HG02870 (cell line): ENCODE measurements at regions not wholly inside any gene's neighbourhood (a gene's known extent, or its start where the extent isn't known, plus 50 kb on each side); places are given as distances from the start of the nearest gene placed in this dataset.
"Not testable (repeated sequence)": the region's sequence is repeated elsewhere in the genome, so short reads cannot be mapped to it uniquely, and the experiment has no call there.

Experiments
- ATAC-seq: cut with Tn5 transposase; IDR thresholded peaks from one replicate; pipeline ENCODE4 v1.9.1; 2021; ENCODE audit warnings: mild to moderate bottlenecking, moderate library complexity; ENCODE audit not compliant: unreplicated experiment

GRCh38 chr17:53496356-53496755 lies 326.4 kb upstream of the KIF2B start:
- ATAC-seq = no peak

- no peak for ATAC-seq
Measured at GRCh38 chr17:53492532-53492931, 330.2 kb upstream of the KIF2B start.

DNA sequence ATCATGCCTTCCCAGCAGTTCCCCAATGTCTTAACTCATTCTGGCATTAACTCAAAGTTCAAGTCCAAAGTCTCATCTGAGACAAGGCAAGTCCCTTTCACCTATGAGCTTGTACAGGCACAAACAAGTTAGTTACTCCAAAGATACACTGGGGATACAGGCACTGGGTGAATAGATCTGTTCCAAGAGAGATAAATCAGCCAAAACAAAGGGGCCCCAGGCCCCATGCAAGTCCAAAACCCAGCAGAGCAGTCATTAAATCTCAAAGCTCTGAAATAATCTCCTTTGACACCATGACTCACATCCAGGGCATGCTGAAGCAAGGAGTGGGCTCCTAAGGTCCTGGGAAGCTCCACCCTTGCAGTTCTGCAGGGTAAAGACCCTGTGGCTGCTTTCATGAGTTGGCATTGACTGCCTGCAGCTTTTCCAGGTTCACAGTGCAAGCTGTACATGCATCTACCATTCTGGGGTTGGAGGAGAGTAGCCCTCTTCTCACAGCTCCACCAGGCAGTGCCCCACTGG lies 332.2 kb upstream of the KIF2B start:
- ATAC-seq = no peak

DNA sequence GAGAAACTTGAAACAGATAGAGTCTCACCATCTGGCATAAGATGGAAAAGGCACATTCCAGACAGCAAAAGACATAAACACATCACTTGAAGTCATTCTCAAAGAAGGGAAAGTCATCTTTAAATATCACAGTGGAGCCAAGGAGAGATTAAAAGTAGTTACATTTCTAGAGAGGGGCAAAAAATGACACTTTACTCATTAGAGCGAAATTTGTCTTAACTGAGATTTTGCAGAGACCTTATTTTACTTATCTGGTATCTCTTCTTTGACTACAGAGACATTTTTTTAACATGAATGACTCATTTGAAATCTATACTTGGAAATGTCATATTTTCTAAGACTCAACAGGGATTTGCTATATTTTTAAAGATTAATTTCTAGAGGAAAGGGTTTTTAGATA lies 339.0 kb upstream of the KIF2B start:
- ATAC-seq = no peak

GRCh38 chr17:53475002-53475401 lies 347.7 kb upstream of the KIF2B start:
- no peak for ATAC-seq

- no peak for ATAC-seq
Measured at GRCh38 chr17:53472586-53472985, 350.1 kb upstream of the KIF2B start.

GRCh38 chr17:53471514-53471913 lies 351.2 kb upstream of the KIF2B start:
- ATAC-seq = no peak

GRCh38 chr17:53470626-53471025 lies 352.1 kb upstream of the KIF2B start:
- ATAC-seq = no peak

GRCh38 chr17:53466733-53467132 lies 356.0 kb upstream of the KIF2B start:
- ATAC-seq = no peak

DNA sequence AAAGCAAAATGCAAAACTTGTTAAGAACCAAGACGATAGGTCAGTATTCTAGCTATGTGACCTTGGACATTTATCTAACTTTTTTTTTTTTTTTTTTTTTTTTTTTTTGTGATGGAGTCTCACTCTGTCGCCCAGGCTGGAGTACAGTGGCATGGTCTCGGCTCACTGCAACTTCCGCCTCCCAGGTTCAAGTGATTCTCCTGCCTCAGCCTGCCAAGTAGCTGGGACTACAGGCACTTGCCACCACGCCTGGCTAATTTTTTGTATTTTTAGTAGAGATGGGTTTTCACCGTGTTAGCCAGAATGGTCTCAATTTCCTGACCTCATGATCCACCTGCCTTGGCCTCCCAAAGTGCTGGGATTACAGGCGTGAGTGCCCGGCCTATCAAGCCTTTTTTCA lies 358.3 kb upstream of the KIF2B start:
- ATAC-seq = not testable (repeated sequence)

DNA sequence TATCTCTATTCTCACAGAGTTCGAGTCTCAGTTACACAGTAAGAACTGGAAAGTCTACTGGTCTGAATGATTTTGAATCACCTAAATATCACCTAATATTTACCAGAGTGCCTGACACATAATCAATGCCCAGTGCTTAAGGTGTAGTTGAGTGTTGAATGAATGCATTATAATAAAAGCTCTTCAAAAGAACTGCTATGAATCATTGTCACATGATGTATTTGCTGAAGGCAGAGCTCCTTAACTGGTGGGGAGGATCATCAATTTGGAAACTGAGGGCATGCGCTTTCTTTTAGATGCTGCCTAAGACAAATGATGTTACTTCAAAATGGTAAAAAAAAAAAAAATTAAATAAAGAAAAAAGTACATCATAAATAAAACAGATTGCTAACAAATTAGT lies 359.4 kb upstream of the KIF2B start:
- no peak for ATAC-seq

DNA sequence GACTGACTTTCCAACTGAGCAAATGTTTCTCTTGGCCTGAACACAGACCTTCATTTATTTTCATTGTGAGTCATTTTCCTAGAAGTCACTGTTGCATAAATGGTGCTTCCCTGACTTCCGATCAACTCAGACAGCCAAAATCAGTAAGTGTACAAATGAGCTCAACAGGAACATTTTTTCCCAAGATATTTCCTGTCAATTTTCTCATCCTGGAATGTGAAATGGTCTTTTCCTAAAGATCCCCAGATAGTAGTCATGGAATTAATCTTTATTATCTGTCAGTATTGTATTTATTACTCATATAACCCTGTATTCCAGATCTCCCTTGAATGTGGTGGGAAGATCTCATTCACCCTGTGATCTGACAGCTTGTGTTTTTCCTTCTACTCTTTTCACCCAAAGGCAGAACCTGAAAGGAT lies 360.3 kb upstream of the KIF2B start:
- ATAC-seq = no peak

- ATAC-seq = not testable (repeated sequence)
Measured at GRCh38 chr17:53455943-53456342, 366.8 kb upstream of the KIF2B start.

DNA sequence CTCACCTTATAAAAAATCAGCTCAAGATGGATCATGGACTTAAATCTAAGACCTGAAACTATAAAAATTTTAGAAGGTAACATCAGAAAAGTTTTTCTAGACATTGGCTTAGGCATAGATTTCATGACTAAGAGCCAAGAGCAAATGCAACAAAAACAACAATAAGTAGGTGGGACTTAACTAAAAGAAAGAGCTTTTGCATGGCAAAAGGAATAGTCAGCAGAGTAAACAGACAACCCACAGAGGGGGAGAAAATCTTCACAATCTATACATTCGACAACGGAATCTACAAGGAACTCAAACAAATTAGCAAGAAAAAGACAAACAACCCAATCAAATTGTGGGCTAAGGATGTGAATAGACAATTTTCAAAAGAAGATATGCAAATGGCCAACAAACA lies 368.4 kb upstream of the KIF2B start:
- no peak for ATAC-seq

DNA sequence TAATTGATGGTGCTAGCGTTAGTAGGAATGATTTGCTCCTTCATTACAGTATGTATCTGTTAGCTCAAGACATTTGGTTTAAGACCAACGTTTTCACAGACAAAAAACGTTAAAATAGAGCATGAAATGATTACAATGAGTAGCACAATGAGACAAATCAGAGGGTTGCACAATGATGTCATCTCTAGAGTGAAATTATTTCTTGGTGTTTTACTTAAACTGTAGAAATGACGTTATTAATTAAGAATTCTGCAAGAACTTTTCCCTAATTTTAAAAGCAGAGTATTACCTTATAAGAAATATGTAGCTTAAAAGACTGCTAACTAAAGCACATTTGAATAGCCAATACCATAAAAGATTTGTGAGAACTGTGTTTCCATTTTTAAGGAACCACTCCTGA lies 373.4 kb upstream of the KIF2B start:
- ATAC-seq = no peak

DNA sequence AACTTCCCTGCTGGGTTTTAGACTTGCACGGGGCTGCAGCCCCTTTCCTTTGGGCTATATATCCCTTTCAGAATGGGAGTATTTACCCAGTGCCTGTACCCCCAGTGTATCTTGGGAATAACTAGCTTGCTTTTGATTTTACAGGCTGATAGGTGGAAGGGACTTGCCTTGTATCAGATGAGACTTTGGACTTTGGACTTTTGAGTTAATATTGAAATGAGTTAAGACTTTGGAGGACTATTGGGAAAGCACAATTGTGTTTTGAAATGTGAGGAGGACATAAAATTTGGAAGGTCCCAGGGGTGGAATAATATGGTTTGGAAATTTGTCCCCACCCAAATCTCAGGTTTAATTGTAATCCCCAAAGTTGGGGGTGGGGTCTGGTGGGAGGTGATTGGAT lies 393.8 kb upstream of the KIF2B start:
- no peak for ATAC-seq

DNA sequence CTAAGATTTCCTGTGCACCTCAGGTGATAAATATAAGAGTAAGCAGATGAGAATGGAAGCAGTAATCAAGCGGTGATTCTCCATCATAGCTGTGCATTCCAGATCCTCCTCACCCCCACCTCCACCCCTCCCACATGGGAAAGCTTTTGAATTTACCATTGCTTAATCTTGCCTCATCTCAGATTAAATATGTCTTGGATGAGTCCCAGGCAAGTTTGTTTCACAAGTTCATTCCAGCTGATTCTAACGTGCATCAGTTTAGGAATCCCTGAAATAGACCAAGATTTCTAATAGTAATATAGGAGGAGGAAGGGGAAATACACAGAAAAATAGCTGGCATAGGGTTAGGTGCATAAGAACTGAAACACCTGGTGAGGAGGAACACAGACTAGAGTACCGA lies 396.2 kb upstream of the KIF2B start:
- no peak for ATAC-seq

GRCh38 chr17:53420035-53420641 lies 402.6 kb upstream of the KIF2B start:
- no peak for ATAC-seq

GRCh38 chr17:53409588-53409987 lies 413.1 kb upstream of the KIF2B start:
- no peak for ATAC-seq

DNA sequence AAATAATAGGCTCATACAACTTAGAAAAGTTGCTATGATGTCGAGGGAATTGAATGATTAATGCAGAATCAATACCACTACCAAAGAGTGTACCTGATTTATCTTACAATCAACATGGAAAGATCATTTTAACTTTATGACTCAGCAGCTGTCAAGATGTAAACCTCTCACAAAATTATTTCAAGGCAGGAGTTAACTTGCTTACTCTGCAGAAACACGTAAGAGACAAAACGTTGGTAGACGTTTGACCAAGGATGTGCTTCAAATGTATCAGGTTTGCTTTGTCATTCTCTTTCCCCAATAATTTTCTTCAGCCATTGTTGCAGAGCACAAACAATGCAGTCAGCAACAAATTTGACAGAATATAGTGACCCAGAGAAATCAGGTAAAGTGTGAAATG lies 415.8 kb upstream of the KIF2B start:
- ATAC-seq = no peak

- no peak for ATAC-seq
Measured at GRCh38 chr17:53391197-53391596, 431.5 kb upstream of the KIF2B start.

GRCh38 chr17:53390575-53390974 lies 432.2 kb upstream of the KIF2B start:
- ATAC-seq = no peak

GRCh38 chr17:53387745-53388144 lies 435.0 kb upstream of the KIF2B start:
- no peak for ATAC-seq
